Gastroesophageal sphincter (tissue), 4 donors: ENCODE measurements at regions not wholly inside any gene's neighbourhood (a gene's known extent, or its start where the extent isn't known, plus 50 kb on each side); places are given as distances from the start of the nearest gene placed in this dataset.

Experiments used
- ATAC-seq: fragments of 150-250 bp; one replicate; pipeline ENCODE4 v1.9.1; 2016; ENCODE audit warnings: mild to moderate bottlenecking, moderate library complexity
- H3K27ac ChIP-seq, 4 donors: fragments of 200-600 bp; sonication (generic) in 3 of 4; 1 replicate in 3 of 4; 2 replicates in 1 of 4; pipeline ENCODE4 v1.5.1; 2016 to 2019
- H3K27me3 ChIP-seq: fragments of 200-600 bp; sonication (generic); one replicate; pipeline ENCODE4 v1.5.1; 2019
- H3K36me3 ChIP-seq, 2 donors: fragments of 200-600 bp; sonication (generic); one replicate each; pipeline ENCODE4 v1.5.1; 2019; ENCODE audit warnings: control low read depth in 1 of 2
- H3K4me1 ChIP-seq, 3 donors: fragments of 200-600 bp; sonication (generic); 1 replicate in 2 of 3; 2 replicates in 1 of 3; pipeline ENCODE4 v1.5.1; 2016 to 2019; ENCODE audit warnings: control low read depth in 2 of 3
- H3K4me3 ChIP-seq, 2 donors: fragments of 200-600 bp; sonication (generic); one replicate each; pipeline ENCODE4 v1.5.1; 2019; ENCODE audit warnings: mild to moderate bottlenecking in 1 of 2, moderate library complexity in 1 of 2
- H3K9me3 ChIP-seq, 3 donors: fragments of 200-600 bp; sonication (generic); one replicate each; pipeline ENCODE4 v1.5.1; 2017 to 2019; ENCODE audit warnings: control low read depth in 2 of 3
- EP300 ChIP-seq: sonication (generic); formaldehyde crosslinking; IDR thresholded peaks from one replicate; pipeline ENCODE4 v1.6.1; 2017; ENCODE audit warnings: antibody characterized with exemption, mild to moderate bottlenecking
- POLR2A ChIP-seq, 2 donors: fragments of 450-650 bp; IDR thresholded peaks; one replicate each; pipeline ENCODE4 v1.6.1; 2017; ENCODE audit warnings: antibody characterized with exemption in 2 of 2, mild to moderate bottlenecking in 2 of 2, moderate library complexity in 1 of 2
- POLR2AphosphoS5 ChIP-seq: sonication (generic); formaldehyde crosslinking; IDR thresholded peaks from one replicate; pipeline ENCODE4 v1.6.1; 2017; ENCODE audit warnings: antibody characterized with exemption
- WGBS, 2 donors: methylation state at CpG; one replicate each; pipeline ENCODE4 v1.1.5; 2018; ENCODE audit warnings: low coverage in 1 of 2; 5-methylcytosine and 5-hydroxymethylcytosine counted together
- TF ChIP-seq, protein P1 (sequence below), 4 experiments: fragments of 200-600 bp in 2 of 4; fragments of 450-650 bp in 2 of 4; sonication (generic) in 1 of 4; IDR thresholded peaks; one replicate each; pipeline ENCODE4 v1.5.1; 2017 to 2019; ENCODE audit warnings: antibody characterized with exemption in 4 of 4, mild to moderate bottlenecking in 2 of 4, moderate library complexity in 2 of 4

DNA sequence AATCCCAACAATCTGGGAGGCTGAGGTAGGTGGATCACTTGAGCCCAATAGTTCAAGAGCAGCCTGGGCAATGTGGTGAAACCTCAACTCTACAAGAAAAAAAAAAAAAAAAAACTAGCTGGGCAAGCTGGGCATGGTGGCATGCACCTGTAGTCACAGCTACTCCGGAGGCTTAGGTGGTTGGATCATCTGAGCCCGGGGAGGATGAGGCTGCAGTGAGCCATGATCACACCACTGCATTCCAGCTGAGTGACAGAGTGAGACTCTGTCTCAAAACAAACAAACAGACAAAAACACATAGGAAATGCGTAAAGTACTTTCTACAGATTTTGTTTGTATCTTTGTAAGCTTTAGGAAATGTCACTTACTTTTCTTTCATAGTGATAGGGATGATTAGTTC is 307.2 kb upstream of the NR3C2 start:
- no peak for ATAC-seq

DNA sequence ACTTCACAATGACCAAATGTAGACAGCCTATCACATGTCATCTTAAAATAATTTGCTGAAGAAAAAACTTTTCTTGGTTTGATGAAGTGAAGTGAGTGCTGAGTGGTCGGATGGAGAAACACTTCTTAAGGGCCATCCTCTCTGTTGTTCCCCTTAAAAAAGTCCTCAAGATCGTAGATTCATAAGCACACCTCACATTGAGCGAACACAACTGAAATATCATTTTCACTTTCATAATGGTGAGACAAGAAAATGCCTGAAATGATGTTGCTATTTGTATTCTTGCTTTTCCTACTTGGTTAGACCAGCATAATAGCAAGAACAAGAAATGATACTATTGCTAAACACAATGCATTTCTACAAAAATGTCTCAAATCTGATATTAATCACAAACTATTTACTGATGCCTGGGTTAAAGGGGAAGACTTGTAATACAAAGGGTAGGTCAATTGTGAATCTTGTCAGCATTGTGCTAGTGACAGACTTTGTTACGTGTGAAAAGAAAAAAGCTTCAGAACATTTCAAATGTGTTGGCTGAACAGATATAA is 305.6 kb upstream of the NR3C2 start:
- 41 to 59% methylated on average over 4 of the region's 4 CpGs for WGBS, 2 donors

More for the DNA sequence above, 307.2 kb upstream of the NR3C2 start:
- Histone ChIP-seq H3K36me3 (no peaks in the 10 kb centered on the region), H3K27ac (no peak overlapping the region), H3K4me3 (no peak overlapping the region), H3K4me1 (no peaks in the 10 kb centered on the region), H3K27me3 (no peaks in the 10 kb centered on the region), H3K9me3 (no peaks in the 10 kb centered on the region)
- 82 to 83% methylated on average over 3 of the region's 3 CpGs for WGBS, 2 donors
- TF ChIP-seq POLR2A (IDR thresholded peaks at IDR 0.05) (no peak), POLR2AphosphoS5 (no peak), EP300 (no peak)
- TF ChIP-seq, protein P1, sequence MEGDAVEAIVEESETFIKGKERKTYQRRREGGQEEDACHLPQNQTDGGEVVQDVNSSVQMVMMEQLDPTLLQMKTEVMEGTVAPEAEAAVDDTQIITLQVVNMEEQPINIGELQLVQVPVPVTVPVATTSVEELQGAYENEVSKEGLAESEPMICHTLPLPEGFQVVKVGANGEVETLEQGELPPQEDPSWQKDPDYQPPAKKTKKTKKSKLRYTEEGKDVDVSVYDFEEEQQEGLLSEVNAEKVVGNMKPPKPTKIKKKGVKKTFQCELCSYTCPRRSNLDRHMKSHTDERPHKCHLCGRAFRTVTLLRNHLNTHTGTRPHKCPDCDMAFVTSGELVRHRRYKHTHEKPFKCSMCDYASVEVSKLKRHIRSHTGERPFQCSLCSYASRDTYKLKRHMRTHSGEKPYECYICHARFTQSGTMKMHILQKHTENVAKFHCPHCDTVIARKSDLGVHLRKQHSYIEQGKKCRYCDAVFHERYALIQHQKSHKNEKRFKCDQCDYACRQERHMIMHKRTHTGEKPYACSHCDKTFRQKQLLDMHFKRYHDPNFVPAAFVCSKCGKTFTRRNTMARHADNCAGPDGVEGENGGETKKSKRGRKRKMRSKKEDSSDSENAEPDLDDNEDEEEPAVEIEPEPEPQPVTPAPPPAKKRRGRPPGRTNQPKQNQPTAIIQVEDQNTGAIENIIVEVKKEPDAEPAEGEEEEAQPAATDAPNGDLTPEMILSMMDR (IDR thresholded peaks at IDR 0.05), result no peak

DNA sequence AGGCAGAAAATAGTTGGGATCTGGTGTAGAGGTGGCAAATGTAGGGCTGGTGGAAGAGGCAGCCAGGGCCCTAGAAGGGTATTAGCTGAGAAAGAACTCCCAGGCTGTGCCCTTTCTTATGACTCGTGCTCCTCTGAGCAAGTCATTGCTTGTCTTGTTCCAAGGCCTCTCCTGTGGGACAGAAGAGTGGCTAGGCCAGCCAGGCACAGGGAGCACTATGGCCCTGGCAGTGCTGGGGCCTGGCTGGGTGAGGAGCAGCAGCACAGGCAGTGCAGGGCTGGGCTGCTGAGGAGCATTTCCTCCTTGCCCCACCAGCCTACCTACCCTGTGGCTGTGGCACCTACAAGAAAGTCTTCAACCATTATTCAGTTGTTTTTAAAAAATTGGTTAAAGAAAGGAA is 298.5 kb upstream of the NR3C2 start:
- H3K4me3 ChIP-seq, result no peak overlapping the region

More for the DNA sequence above, 305.6 kb upstream of the NR3C2 start:
- no peaks in the 10 kb centered on the region for H3K9me3 ChIP-seq
- no peaks in the 10 kb centered on the region for H3K4me1 ChIP-seq
- H3K36me3 ChIP-seq, result no peaks in the 10 kb centered on the region
- H3K4me3 ChIP-seq, result no peak overlapping the region
- H3K27ac ChIP-seq, result no peak overlapping the region
- TF ChIP-seq POLR2AphosphoS5 (no peak), EP300 (no peak), POLR2A (IDR thresholded peaks at IDR 0.05) (no peak)
- TF ChIP-seq, protein P1 (IDR thresholded peaks at IDR 0.05), result no peak
- ATAC-seq, result no peak
- H3K27me3 ChIP-seq, result no peaks in the 10 kb centered on the region

DNA sequence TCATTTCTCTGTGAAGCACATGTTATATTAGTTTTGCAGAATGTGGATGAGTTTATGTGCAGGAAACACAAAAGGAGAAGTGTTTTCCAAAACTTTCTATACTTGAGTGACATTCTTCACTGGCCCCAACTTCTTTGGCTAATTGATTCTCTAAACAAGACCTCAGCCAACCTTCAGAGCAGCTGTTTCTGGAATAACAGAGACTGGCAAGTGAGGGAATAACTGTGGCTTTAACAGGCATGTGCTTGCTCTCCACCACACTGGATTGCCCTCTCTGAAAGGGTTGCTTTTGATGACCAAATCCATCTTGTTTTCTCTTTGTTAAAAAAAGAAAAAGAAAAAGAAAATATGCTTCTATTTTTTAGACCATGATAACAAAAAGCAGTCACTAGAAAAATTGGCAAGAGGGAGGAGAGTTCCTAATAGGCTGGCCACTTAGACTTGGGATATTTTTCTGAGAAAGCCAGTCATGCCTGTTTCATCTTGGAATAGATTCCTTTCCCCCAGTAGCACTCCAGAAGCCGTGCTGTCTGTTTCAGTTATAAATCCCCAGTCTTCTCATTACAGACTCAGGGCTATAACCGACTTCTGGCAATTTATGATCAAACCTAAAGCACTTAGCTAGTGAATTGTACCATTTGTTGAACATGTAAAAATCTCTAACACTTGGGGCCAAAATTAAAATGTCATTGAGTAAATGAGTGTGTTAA is 295.0 kb upstream of the NR3C2 start:
- Histone ChIP-seq H3K9me3 (no peaks in the 10 kb centered on the region), H3K4me3 (no peak overlapping the region), H3K27me3 (no peaks in the 10 kb centered on the region), H3K27ac (no peak overlapping the region), H3K36me3 (no peaks in the 10 kb centered on the region), H3K4me1 (no peaks in the 10 kb centered on the region)
- ATAC-seq, result no peak
- TF ChIP-seq EP300 (no peak), POLR2A (IDR thresholded peaks at IDR 0.05) (no peak), POLR2AphosphoS5 (no peak)
- TF ChIP-seq, protein P1 (IDR thresholded peaks at IDR 0.05), result no peak
- WGBS, 2 donors, result 61 to 92% methylated on average over 2 of the region's 2 CpGs

More for the DNA sequence above, 298.5 kb upstream of the NR3C2 start:
- WGBS, 2 donors, result 88% methylated on average over 1 of the region's 1 CpG; no CpG with 5 or more reads in 1 of the 2 donors
- no peaks in the 10 kb centered on the region for H3K27me3 ChIP-seq
- no peak for ATAC-seq
- H3K36me3 ChIP-seq, result no peaks in the 10 kb centered on the region
- H3K27ac ChIP-seq, result no peak overlapping the region
- TF ChIP-seq EP300, result no peak
- no peak for TF ChIP-seq POLR2AphosphoS5
- TF ChIP-seq, protein P1 (IDR thresholded peaks at IDR 0.05), result no peak
- no peak for TF ChIP-seq POLR2A (IDR thresholded peaks at IDR 0.05)
- H3K9me3 ChIP-seq, result no peaks in the 10 kb centered on the region
- no peaks in the 10 kb centered on the region for H3K4me1 ChIP-seq
